ENCODE measurements at regions not wholly inside any gene's neighbourhood (a gene's known extent, or its start where the extent isn't known, plus 50 kb on each side); places are given as distances from the start of the nearest gene placed in this dataset.
"Not testable (repeated sequence)": the region's sequence is repeated elsewhere in the genome, so short reads cannot be mapped to it uniquely, and the experiment has no call there.

DNA sequence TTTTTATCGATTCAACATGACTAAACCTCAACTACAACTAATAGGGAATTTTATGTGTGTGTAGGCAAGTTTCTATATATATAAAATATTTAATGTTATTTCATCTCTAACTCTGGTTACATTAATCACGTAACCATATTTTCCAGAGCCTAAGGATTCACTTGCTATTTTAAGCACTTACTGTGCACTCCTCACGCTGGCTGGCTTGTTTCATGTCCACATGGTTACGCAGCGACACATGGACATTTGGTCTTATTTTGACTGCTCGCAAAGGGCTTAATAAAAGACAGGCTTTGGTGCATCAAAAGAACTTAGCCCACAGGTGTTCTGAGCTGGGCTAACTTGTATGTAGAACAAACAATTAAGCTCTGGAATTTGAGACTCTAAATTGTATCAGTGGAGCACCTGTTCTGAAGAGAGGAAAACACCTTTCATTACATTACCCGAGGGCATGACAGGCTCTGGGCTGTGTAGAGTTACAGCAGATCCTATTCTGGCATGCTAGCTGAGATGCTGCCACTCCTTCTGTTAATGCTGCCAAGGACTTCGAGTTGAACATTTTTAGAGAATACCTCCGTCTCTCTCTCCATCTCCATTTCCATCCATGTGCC, 130.0 kb upstream of the NR2F2 start:
- TF ChIP-seq EZH2phosphoT487 (IDR thresholded peaks at IDR 0.05; ENCODE audit: low read depth), result no peak
- TF ChIP-seq, protein P1, sequence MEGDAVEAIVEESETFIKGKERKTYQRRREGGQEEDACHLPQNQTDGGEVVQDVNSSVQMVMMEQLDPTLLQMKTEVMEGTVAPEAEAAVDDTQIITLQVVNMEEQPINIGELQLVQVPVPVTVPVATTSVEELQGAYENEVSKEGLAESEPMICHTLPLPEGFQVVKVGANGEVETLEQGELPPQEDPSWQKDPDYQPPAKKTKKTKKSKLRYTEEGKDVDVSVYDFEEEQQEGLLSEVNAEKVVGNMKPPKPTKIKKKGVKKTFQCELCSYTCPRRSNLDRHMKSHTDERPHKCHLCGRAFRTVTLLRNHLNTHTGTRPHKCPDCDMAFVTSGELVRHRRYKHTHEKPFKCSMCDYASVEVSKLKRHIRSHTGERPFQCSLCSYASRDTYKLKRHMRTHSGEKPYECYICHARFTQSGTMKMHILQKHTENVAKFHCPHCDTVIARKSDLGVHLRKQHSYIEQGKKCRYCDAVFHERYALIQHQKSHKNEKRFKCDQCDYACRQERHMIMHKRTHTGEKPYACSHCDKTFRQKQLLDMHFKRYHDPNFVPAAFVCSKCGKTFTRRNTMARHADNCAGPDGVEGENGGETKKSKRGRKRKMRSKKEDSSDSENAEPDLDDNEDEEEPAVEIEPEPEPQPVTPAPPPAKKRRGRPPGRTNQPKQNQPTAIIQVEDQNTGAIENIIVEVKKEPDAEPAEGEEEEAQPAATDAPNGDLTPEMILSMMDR (IDR thresholded peaks at IDR 0.05; ENCODE audit: low read depth, low read length), result no peak
- no peaks in the 10 kb centered on the region for H3K27me3 ChIP-seq (ENCODE audit: low read depth, low read length)
- H3K79me2 ChIP-seq (ENCODE audit: low read length), result no peaks in the 10 kb centered on the region
- no peak overlapping the region for H2AFZ ChIP-seq (ENCODE audit: low read depth, low read length)
- no peak overlapping the region for H3K4me3 ChIP-seq (ENCODE audit: low read length)
- H3K4me2 ChIP-seq (ENCODE audit: low read length), result no peak overlapping the region
- H3K27ac ChIP-seq (ENCODE audit: low read length), result no peak overlapping the region
- no peaks in the 10 kb centered on the region for H3K4me1 ChIP-seq (ENCODE audit: low read length)
- no peak overlapping the region for H3K9ac ChIP-seq (ENCODE audit: low read length)
- H3K9me3 ChIP-seq (ENCODE audit: insufficient read depth, low read length), result no peaks in the 10 kb centered on the region
- H3K36me3 ChIP-seq (replicated peaks; ENCODE audit: low read depth, low read length), result no peaks in the 10 kb centered on the region
- H4K20me1 ChIP-seq (ENCODE audit: insufficient read depth, low read length), result no peaks in the 10 kb centered on the region

DNA sequence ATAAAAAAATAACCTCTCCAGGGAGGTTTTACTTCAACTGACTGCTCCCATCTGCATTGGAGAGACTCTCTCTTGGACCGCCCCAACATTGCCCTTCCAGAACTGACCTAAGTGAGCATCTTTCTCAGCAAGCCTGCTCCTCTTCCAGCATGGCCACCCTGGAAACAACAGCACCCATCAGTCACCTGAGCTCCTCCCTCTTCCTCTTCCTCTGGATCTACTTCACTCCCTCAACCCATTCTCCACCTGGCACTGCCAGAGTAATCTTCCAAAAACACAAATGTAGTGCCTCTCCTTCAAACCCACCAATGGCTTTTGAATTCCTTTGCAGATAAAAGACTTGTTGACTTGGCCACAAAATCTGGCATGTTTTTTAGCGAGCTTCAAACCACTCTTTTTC, 128.8 kb upstream of the NR2F2 start:
- TF ChIP-seq, protein P1 (IDR thresholded peaks at IDR 0.05; ENCODE audit: low read depth, low read length), result no peak
- TF ChIP-seq EZH2phosphoT487 (IDR thresholded peaks at IDR 0.05; ENCODE audit: low read depth), result no peak
- no peaks in the 10 kb centered on the region for H4K20me1 ChIP-seq (ENCODE audit: insufficient read depth, low read length)

DNA sequence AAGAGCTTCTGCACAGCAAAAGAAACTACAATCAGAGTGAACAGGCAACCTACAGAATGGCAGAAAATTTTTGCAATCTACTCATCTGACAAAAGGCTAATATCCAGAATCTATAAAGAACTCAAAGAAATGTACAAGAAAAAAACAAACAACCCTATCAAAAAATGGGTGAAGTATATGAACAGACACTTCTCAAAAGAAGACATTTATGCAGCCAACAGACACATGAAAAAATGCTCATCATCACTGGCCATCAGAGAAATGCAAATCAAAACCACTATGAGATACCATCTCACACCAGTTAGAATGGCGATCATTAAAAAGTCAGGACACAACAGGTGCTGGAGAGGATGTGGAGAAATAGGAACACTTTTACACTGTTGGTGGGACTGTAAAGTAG, 124.9 kb upstream of the NR2F2 start:
- H3K79me2 ChIP-seq (ENCODE audit: low read length); H3K9me3 ChIP-seq (ENCODE audit: insufficient read depth, low read length); H3K9ac ChIP-seq (ENCODE audit: low read length): not testable (repeated sequence)

More for the DNA sequence above, 128.8 kb upstream of the NR2F2 start:
- no peaks in the 10 kb centered on the region for H3K9me3 ChIP-seq (ENCODE audit: insufficient read depth, low read length)
- H3K27ac ChIP-seq (ENCODE audit: low read length), result no peak overlapping the region
- no peak overlapping the region for H3K4me3 ChIP-seq (ENCODE audit: low read length)
- H3K4me1 ChIP-seq (ENCODE audit: low read length), result no peaks in the 10 kb centered on the region
- no peaks in the 10 kb centered on the region for H3K79me2 ChIP-seq (ENCODE audit: low read length)
- no peak overlapping the region for H2AFZ ChIP-seq (ENCODE audit: low read depth, low read length)
- no peaks in the 10 kb centered on the region for H3K36me3 ChIP-seq (replicated peaks; ENCODE audit: low read depth, low read length)
- H3K9ac ChIP-seq (ENCODE audit: low read length), result no peak overlapping the region
- no peaks in the 10 kb centered on the region for H3K27me3 ChIP-seq (ENCODE audit: low read depth, low read length)
- no peak overlapping the region for H3K4me2 ChIP-seq (ENCODE audit: low read length)

GRCh38 chr15:96207377-96208006, 123.0 kb upstream of the NR2F2 start:
- Histone ChIP-seq H3K27ac (ENCODE audit: low read length) (no peak overlapping the region), H3K9ac (ENCODE audit: low read length) (no peak overlapping the region), H3K4me2 (ENCODE audit: low read length) (no peak overlapping the region), H3K36me3 (replicated peaks; ENCODE audit: low read depth, low read length) (no peaks in the 10 kb centered on the region), H3K79me2 (ENCODE audit: low read length) (no peaks in the 10 kb centered on the region), H3K27me3 (ENCODE audit: low read depth, low read length) (peaks cover 2% of the 10 kb centered on the region; the same call in 1 of the 2 replicates), H3K9me3 (ENCODE audit: insufficient read depth, low read length) (no peaks in the 10 kb centered on the region), H4K20me1 (ENCODE audit: insufficient read depth, low read length) (no peaks in the 10 kb centered on the region), H3K4me3 (ENCODE audit: low read length) (no peak overlapping the region), H2AFZ (ENCODE audit: low read depth, low read length) (no peak overlapping the region), H3K4me1 (ENCODE audit: low read length) (no peaks in the 10 kb centered on the region)
- no peak for TF ChIP-seq EZH2phosphoT487 (IDR thresholded peaks at IDR 0.05; ENCODE audit: low read depth)
- TF ChIP-seq, protein P1 (IDR thresholded peaks at IDR 0.05; ENCODE audit: low read depth, low read length), result no peak

More for the DNA sequence above, 124.9 kb upstream of the NR2F2 start:
- H3K4me2 ChIP-seq (ENCODE audit: low read length); H2AFZ ChIP-seq (ENCODE audit: low read depth, low read length); H3K27ac ChIP-seq (ENCODE audit: low read length); H4K20me1 ChIP-seq (ENCODE audit: insufficient read depth, low read length); H3K36me3 ChIP-seq (replicated peaks; ENCODE audit: low read depth, low read length); H3K27me3 ChIP-seq (ENCODE audit: low read depth, low read length); H3K4me3 ChIP-seq (ENCODE audit: low read length); H3K4me1 ChIP-seq (ENCODE audit: low read length): not testable (repeated sequence)

Data from OCI-LY3 (cell line).